ENCODE measurements at regions not wholly inside any gene's neighbourhood (a gene's known extent, or its start where the extent isn't known, plus 50 kb on each side); places are given as distances from the start of the nearest gene placed in this dataset.

DNA sequence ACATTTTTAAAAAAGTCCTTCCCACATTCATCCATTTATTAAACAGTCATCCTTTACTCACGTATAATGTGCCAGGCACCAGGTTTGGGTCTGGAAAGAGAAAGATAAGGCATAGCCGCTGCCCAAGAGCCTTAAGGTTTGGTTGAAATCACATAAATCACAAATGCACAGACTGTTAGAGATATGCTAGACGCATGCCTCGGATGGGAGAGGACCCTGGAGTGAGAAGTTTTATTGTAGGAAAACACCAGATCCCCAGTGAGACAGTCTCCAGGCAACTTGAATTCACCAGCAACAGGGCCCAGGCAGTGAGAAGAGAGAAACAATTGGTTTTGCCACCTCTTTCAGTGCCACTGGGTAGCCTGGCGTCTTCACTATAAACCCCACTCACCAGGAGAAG, 305.9 kb upstream of the AMIGO2 start (continued):
- TF ChIP-seq, protein P1, sequence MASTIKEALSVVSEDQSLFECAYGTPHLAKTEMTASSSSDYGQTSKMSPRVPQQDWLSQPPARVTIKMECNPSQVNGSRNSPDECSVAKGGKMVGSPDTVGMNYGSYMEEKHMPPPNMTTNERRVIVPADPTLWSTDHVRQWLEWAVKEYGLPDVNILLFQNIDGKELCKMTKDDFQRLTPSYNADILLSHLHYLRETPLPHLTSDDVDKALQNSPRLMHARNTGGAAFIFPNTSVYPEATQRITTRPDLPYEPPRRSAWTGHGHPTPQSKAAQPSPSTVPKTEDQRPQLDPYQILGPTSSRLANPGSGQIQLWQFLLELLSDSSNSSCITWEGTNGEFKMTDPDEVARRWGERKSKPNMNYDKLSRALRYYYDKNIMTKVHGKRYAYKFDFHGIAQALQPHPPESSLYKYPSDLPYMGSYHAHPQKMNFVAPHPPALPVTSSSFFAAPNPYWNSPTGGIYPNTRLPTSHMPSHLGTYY (CRISPR knock-in tag; IDR thresholded peaks at IDR 0.05), result no peak
- TF ChIP-seq FOXJ3 (CRISPR knock-in tag; IDR thresholded peaks at IDR 0.05; ENCODE audit: borderline replicate concordance) (no peak), RORB (CRISPR knock-in tag; IDR thresholded peaks at IDR 0.05) (no peak), ZMAT4 (CRISPR knock-in tag; IDR thresholded peaks at IDR 0.05) (no peak), ESRRA (CRISPR knock-in tag; IDR thresholded peaks at IDR 0.05; ENCODE audit: borderline replicate concordance) (no peak)
- TF ChIP-seq, protein P2, sequence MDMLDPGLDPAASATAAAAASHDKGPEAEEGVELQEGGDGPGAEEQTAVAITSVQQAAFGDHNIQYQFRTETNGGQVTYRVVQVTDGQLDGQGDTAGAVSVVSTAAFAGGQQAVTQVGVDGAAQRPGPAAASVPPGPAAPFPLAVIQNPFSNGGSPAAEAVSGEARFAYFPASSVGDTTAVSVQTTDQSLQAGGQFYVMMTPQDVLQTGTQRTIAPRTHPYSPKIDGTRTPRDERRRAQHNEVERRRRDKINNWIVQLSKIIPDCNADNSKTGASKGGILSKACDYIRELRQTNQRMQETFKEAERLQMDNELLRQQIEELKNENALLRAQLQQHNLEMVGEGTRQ (CRISPR knock-in tag; IDR thresholded peaks at IDR 0.05), result no peak

DNA sequence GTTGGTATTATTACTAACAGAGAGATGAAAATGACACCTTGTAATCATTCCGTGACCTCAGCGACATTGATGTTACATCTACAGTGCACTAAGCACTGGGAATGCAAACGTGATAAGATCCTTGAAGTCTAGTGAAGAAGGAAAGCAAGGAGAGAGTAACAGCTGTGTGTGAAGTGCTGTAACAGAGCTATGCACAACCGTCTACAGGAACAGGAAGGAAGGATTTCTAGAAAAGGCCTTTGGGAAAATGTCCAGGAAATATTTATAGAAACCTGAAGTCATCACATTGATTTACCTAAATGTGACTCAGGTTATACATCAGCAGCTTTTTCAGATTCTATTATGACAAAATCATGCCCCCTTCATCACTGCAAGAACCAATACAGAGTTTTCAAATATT, 304.2 kb upstream of the AMIGO2 start:
- H3K9me3 Mint-ChIP-seq, result peaks cover 9% of the 10 kb centered on the region
- H3K4me1 Mint-ChIP-seq, result peaks cover 29% of the 10 kb centered on the region
- CTCF ChIA-PET, result no interaction called here
- POLR2A ChIA-PET, result no interaction called here
- no peak overlapping the region for H3K4me3 Mint-ChIP-seq
- H3K27ac Mint-ChIP-seq, result no peak overlapping the region
- H3K36me3 Mint-ChIP-seq, result peaks cover 4% of the 10 kb centered on the region; the same call in 1 of the 2 replicates
- H3K27me3 Mint-ChIP-seq (ENCODE audit: low read depth), result no peaks in the 10 kb centered on the region
- ATAC-seq (no peak), DNase-seq (ENCODE audit: low spot score) (no peak)
- TF ChIP-seq MXD4 (CRISPR knock-in tag; IDR thresholded peaks at IDR 0.05; ENCODE audit: borderline replicate concordance) (no peak), SP1 (CRISPR knock-in tag; conservative IDR thresholded peaks at IDR 0.05) (no peak), TEAD4 (CRISPR knock-in tag; IDR thresholded peaks at IDR 0.05) (no peak), FOXK1 (CRISPR knock-in tag; IDR thresholded peaks at IDR 0.05) (no peak), ZNF263 (CRISPR knock-in tag; IDR thresholded peaks at IDR 0.05; ENCODE audit: low read depth) (no peak), RELA (CRISPR knock-in tag; IDR thresholded peaks at IDR 0.05; ENCODE audit: borderline replicate concordance) (no peak), KAT7 (CRISPR knock-in tag; IDR thresholded peaks at IDR 0.05; ENCODE audit: borderline replicate concordance) (no peak), ZNF281 (CRISPR knock-in tag; IDR thresholded peaks at IDR 0.05) (no peak), ATF6 (CRISPR knock-in tag; IDR thresholded peaks at IDR 0.05) (no peak), E2F5 (CRISPR knock-in tag; IDR thresholded peaks at IDR 0.05) (no peak), ATF3 (CRISPR knock-in tag; conservative IDR thresholded peaks at IDR 0.05) (no peak), FOXJ3 (CRISPR knock-in tag; IDR thresholded peaks at IDR 0.05; ENCODE audit: borderline replicate concordance) (no peak)
- TF ChIP-seq, protein P3, sequence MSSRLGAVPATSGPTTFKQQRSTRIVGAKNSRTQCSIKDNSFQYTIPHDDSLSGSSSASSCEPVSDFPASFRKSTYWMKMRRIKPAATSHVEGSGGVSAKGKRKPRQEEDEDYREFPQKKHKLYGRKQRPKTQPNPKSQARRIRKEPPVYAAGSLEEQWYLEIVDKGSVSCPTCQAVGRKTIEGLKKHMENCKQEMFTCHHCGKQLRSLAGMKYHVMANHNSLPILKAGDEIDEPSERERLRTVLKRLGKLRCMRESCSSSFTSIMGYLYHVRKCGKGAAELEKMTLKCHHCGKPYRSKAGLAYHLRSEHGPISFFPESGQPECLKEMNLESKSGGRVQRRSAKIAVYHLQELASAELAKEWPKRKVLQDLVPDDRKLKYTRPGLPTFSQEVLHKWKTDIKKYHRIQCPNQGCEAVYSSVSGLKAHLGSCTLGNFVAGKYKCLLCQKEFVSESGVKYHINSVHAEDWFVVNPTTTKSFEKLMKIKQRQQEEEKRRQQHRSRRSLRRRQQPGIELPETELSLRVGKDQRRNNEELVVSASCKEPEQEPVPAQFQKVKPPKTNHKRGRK (CRISPR knock-in tag; IDR thresholded peaks at IDR 0.05; ENCODE audit: borderline replicate concordance), result no peak
- TF ChIP-seq, protein P4, sequence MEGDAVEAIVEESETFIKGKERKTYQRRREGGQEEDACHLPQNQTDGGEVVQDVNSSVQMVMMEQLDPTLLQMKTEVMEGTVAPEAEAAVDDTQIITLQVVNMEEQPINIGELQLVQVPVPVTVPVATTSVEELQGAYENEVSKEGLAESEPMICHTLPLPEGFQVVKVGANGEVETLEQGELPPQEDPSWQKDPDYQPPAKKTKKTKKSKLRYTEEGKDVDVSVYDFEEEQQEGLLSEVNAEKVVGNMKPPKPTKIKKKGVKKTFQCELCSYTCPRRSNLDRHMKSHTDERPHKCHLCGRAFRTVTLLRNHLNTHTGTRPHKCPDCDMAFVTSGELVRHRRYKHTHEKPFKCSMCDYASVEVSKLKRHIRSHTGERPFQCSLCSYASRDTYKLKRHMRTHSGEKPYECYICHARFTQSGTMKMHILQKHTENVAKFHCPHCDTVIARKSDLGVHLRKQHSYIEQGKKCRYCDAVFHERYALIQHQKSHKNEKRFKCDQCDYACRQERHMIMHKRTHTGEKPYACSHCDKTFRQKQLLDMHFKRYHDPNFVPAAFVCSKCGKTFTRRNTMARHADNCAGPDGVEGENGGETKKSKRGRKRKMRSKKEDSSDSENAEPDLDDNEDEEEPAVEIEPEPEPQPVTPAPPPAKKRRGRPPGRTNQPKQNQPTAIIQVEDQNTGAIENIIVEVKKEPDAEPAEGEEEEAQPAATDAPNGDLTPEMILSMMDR (IDR thresholded peaks at IDR 0.05), result no peak

All from WTC11 (cell line).